Transverse colon (tissue), 4 donors: ENCODE measurements at regions not wholly inside any gene's neighbourhood (a gene's known extent, or its start where the extent isn't known, plus 50 kb on each side); places are given as distances from the start of the nearest gene placed in this dataset.

ENCODE experiments used
- DNase-seq: peaks from one replicate; pipeline ENCODE4 v3.0.0-alpha.2; 2019
- H3K27ac ChIP-seq, 4 donors: fragments of 200-600 bp; sonication (generic); 2 replicates each; pipeline ENCODE4 v1.5.1; 2016 to 2018; ENCODE audit warnings: inconsistent platforms in 4 of 4
- H3K27me3 ChIP-seq: fragments of 200-600 bp; sonication (generic); 2 replicates; pipeline ENCODE4 v1.5.1; 2017; ENCODE audit warnings: inconsistent platforms
- H3K36me3 ChIP-seq, 4 donors: fragments of 200-600 bp; sonication (generic); 2 replicates each; pipeline ENCODE4 v1.5.1; 2017 to 2019; ENCODE audit warnings: inconsistent platforms in 4 of 4
- H3K4me1 ChIP-seq, 4 donors: fragments of 200-600 bp; sonication (generic); 2 replicates each; pipeline ENCODE4 v1.5.1; 2017 to 2020; ENCODE audit warnings: inconsistent platforms in 4 of 4
- H3K4me3 ChIP-seq, 4 donors: fragments of 200-600 bp; sonication (generic); 1 replicate in 1 of 4; 2 replicates in 3 of 4; pipeline versions ENCODE4 v1.5.1 to v1.6.1; 2017 to 2019; ENCODE audit warnings: inconsistent platforms in 4 of 4
- H3K9me3 ChIP-seq, 2 donors: fragments of 200-600 bp; sonication (generic); 2 replicates each; pipeline ENCODE4 v1.5.1; 2017 to 2019; ENCODE audit warnings: inconsistent platforms in 2 of 2
- EP300 ChIP-seq: sonication (generic); formaldehyde crosslinking; IDR thresholded peaks from one replicate; pipeline ENCODE4 v1.6.1; 2017; ENCODE audit warnings: antibody characterized with exemption, low read depth
- POLR2A ChIP-seq: fragments of 450-650 bp; IDR thresholded peaks from one replicate; pipeline ENCODE4 v1.6.1; 2016; ENCODE audit warnings: antibody characterized with exemption, mild to moderate bottlenecking, moderate library complexity
- POLR2AphosphoS5 ChIP-seq, 3 donors: sonication (generic); formaldehyde crosslinking; IDR thresholded peaks; one replicate each; pipeline ENCODE4 v1.6.1; 2016; ENCODE audit warnings: antibody characterized with exemption in 3 of 3
- WGBS, 2 donors: methylation state at CpG; one replicate each; pipeline ENCODE4 v1.1.5; 2018; ENCODE audit warnings: low coverage in 1 of 2; 5-methylcytosine and 5-hydroxymethylcytosine counted together
- in situ Hi-C, 4 donors: fragments of 200-750 bp; cut with MboI; loops; one replicate each; pipeline versions ENCODE4 v1.15.0 to v1.15.1; 2017; ENCODE audit warnings: low sequenced_read_pairs in 3 of 4, low pct_ligation_motif_present in 1 of 4, low pct_unique_long_range_greater_than_20kb in 1 of 4
- intact Hi-C: fragments of 100-400 bp; cut with DNase I; formaldehyde crosslinking; loops from one replicate; pipeline ENCODE4 v1.15.1; 2023; ENCODE audit warnings: low total_unique reads
- TF ChIP-seq, protein P1 (sequence below), 5 experiments: fragments of 200-600 bp in 3 of 5; fragments of 450-650 bp in 2 of 5; sonication (generic) in 3 of 5; IDR thresholded peaks; 1 replicate in 2 of 5; 2 replicates in 3 of 5; pipeline ENCODE4 v1.5.1; 2016 to 2017; ENCODE audit warnings: antibody characterized with exemption in 5 of 5, inconsistent platforms in 3 of 5, mild to moderate bottlenecking in 2 of 5, moderate library complexity in 1 of 5

DNA sequence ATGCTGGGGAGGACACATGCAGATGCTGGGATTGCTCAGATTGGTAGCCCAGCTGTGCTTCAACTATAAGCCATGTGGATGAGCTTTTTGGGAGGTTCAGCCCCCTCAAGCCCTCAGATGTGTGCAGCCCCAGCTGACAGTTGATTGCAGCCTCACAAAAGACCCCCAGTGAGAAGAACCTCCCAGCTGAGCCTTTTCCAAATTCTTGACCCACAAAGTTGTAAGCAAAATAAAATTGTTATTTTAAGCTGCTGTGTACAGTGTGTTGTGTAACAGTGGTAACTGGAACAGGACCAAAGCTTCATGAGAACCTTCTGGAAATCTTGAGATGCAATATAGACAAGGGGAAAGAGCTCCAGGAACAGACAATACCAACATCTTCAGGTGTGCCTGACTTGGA is 156.8 kb upstream of the IRX3 start:
- DNase-seq, result no peak
- no peak overlapping the region for H3K4me3 ChIP-seq
- no peaks in the 10 kb centered on the region for H3K9me3 ChIP-seq
- H3K36me3 ChIP-seq, result no peaks in the 10 kb centered on the region
- no peaks in the 10 kb centered on the region for H3K4me1 ChIP-seq
- TF ChIP-seq POLR2AphosphoS5 (IDR thresholded peaks at IDR 0.05) (no peak), POLR2A (no peak), EP300 (no peak)
- TF ChIP-seq, protein P1, sequence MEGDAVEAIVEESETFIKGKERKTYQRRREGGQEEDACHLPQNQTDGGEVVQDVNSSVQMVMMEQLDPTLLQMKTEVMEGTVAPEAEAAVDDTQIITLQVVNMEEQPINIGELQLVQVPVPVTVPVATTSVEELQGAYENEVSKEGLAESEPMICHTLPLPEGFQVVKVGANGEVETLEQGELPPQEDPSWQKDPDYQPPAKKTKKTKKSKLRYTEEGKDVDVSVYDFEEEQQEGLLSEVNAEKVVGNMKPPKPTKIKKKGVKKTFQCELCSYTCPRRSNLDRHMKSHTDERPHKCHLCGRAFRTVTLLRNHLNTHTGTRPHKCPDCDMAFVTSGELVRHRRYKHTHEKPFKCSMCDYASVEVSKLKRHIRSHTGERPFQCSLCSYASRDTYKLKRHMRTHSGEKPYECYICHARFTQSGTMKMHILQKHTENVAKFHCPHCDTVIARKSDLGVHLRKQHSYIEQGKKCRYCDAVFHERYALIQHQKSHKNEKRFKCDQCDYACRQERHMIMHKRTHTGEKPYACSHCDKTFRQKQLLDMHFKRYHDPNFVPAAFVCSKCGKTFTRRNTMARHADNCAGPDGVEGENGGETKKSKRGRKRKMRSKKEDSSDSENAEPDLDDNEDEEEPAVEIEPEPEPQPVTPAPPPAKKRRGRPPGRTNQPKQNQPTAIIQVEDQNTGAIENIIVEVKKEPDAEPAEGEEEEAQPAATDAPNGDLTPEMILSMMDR (IDR thresholded peaks at IDR 0.05), result no peak
- intact Hi-C loops, result no loop called here
- no peak overlapping the region for H3K27ac ChIP-seq
- H3K27me3 ChIP-seq, result no peaks in the 10 kb centered on the region
- in situ Hi-C loops, result no loop called here

- Histone ChIP-seq H3K27me3 (no peaks in the 10 kb centered on the region), H3K4me3 (no peak overlapping the region), H3K36me3 (no peaks in the 10 kb centered on the region), H3K9me3 (no peaks in the 10 kb centered on the region), H3K4me1 (no peaks in the 10 kb centered on the region), H3K27ac (no peak overlapping the region)
- in situ Hi-C loops, result no loop called here
- no peak for DNase-seq
- TF ChIP-seq, protein P1 (IDR thresholded peaks at IDR 0.05), result no peak
- TF ChIP-seq POLR2AphosphoS5 (IDR thresholded peaks at IDR 0.05) (no peak), EP300 (no peak), POLR2A (no peak)
- WGBS, 2 donors, result 56 to 78% methylated on average over 2 to 5 of the region's 5 CpGs
- intact Hi-C loops, result no loop called here
Measured at GRCh38 chr16:54442864-54443263, 156.3 kb upstream of the IRX3 start.

- no peaks in the 10 kb centered on the region for H3K36me3 ChIP-seq
- H3K27ac ChIP-seq, result no peak overlapping the region
- H3K9me3 ChIP-seq, result no peaks in the 10 kb centered on the region
- peaks cover 20% of the 10 kb centered on the region for H3K27me3 ChIP-seq
- WGBS, 2 donors, result 66 to 68% methylated on average over 3 of the region's 3 CpGs
- intact Hi-C loops, result no loop called here
- H3K4me3 ChIP-seq, result no peak overlapping the region
- TF ChIP-seq POLR2A (no peak), EP300 (no peak), POLR2AphosphoS5 (IDR thresholded peaks at IDR 0.05) (no peak)
- TF ChIP-seq, protein P1 (IDR thresholded peaks at IDR 0.05), result no peak
- no peak for DNase-seq
- no peaks in the 10 kb centered on the region for H3K4me1 ChIP-seq
- in situ Hi-C loops, result no loop called here
Measured at GRCh38 chr16:54438469-54438868, 151.9 kb upstream of the IRX3 start.

GRCh38 chr16:54437921-54438320 is 151.3 kb upstream of the IRX3 start:
- in situ Hi-C loops, result no loop called here
- Histone ChIP-seq H3K4me3 (no peak overlapping the region), H3K4me1 (no peaks in the 10 kb centered on the region)

More at GRCh38 chr16:54437921-54438320, 151.3 kb upstream of the IRX3 start:
- peaks cover 22% of the 10 kb centered on the region for H3K27me3 ChIP-seq
- no peaks in the 10 kb centered on the region for H3K36me3 ChIP-seq
- no peak for DNase-seq
- WGBS, 2 donors, result 79% methylated on average over 4 of the region's 4 CpGs; no CpG with 5 or more reads in 1 of the 2 donors
- no peak overlapping the region for H3K27ac ChIP-seq
- TF ChIP-seq POLR2A, result no peak
- TF ChIP-seq POLR2AphosphoS5 (IDR thresholded peaks at IDR 0.05), result no peak
- TF ChIP-seq EP300, result no peak
- TF ChIP-seq, protein P1 (IDR thresholded peaks at IDR 0.05), result no peak
- no peaks in the 10 kb centered on the region for H3K9me3 ChIP-seq
- intact Hi-C loops, result no loop called here
